Fibroblast of upper back skin (primary cell): ENCODE measurements at regions not wholly inside any gene's neighbourhood (a gene's known extent, or its start where the extent isn't known, plus 50 kb on each side); places are given as distances from the start of the nearest gene placed in this dataset.

Experiments
- DNase-seq: peaks from one replicate; pipeline ENCODE4 v3.0.0-alpha.2; 2013

DNA sequence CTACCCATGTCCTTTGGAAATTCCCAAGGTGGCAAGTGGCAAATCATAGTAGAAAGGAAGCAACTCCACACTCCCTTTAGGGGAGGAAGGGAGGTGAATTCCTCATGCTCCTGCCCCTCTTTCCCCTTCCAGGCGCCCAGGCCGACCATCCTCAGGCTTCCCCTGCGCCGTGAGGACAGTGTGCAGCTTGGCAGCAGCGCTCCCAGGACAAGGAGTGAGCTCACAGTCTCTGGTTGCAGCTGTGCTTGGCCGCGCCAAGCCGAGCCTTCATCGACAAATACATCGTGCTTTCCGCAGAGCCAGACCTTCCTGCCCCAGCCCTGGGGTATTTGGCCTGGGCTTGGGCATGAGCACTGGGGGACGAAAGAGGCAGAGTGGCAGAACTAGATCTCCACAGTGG, 112.6 kb downstream of the ENGASE start:
- DNase-seq: no peak

- DNase-seq: no peak
Measured at GRCh38 chr17:79186406-79186805, 111.8 kb downstream of the ENGASE start.

- DNase-seq: no peak
Measured at GRCh38 chr17:79185671-79186070, 111.0 kb downstream of the ENGASE start.

DNA sequence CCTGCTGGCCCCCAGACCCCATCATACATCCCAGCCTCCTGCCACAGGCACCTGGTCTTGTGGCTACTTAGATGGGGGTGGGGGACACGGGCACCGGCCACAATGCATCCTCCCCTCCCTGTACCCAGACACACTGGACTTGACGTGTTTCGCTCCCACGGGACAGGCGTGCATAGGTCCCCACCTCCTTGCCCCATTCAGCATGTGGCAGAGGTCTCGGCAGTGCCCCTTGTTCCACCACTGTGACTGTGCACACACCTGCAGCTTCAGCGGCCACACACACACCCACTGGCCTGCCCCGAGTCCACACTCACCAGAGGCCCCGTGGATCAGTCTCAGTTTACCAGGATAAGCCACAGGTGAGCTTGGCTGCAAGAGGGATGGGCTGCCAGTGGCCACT, 109.6 kb downstream of the ENGASE start:
- no peak for DNase-seq

GRCh38 chr17:79183293-79184158, 108.9 kb downstream of the ENGASE start:
- DNase-seq: no peak

DNA sequence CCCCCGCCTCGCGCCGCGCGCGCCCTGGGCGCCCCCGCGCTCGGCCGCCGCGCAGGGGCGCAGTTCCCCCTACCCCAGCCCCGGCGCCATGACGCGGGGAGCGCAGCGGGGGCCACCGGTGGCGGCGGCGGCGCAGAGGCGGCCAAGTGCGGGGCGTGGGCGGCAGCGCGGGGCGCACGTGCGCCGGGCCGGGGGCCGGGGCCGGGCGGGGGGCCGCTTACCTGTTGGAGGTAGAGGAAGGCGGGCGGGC, 108.3 kb downstream of the ENGASE start:
- DNase-seq: no peak

DNA sequence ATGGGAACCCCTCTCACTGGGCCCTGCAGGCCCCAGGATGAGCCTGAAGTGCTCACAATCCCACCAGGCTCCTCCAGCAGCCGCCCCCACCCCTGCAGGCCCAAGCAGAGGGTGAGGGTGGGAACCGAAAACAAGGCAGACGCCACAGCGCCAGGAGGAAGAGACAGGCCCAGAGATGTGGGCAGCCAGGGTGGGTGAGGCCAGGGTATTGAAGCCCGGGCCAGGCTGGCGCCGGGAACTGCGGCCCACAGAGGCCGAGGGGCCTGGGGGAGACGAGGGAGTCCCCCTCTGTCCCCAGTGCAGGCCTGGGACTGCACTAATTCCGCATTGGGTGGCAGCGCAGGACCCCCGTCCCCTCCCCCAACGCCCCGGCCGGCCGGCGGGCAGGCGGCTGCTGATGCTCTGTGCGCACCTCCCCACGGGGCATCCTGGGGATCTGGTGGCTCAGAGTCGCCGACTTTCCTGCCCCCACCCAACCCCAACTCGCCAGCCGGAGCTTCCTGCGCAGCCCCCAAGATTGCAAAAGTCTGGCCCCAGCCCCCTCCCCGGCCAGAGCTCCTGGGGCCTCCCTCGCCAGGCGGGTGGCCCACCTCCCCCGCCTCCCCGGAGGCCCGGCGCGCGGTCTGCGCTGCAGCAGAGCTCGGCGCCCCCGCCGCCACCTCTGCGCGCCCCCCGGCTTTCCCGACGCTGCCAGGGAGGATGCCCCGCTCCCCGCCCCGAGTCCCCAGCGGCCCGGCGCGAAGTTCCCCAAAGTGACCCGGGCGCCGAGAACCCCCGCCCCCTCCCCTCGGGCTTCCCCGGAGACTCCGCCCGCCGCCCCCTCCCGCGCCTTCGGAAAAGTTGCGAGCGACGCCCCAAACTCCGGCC, 107.8 kb downstream of the ENGASE start:
- no peak for DNase-seq

- DNase-seq: no peak
Measured at GRCh38 chr17:79180358-79181005, 105.9 kb downstream of the ENGASE start.

DNA sequence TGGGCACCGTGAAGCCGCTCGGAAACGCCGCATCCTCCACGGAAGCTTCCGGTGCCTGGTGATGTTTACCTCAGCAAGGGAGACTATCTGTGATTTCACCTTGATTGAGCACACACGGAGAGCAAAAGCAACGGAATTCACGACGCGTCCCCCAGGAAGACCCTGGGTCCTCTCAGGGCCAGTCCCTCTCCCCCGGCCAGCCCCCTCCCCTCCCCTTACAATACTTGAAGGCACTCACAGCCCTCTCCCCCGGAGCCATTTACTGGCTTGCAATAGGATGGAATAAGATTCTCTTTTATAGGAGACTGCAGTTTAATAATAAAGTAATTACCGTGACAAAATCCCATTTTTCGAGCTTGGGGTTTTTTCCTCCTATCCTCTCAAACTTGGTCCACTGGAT, 104.7 kb downstream of the ENGASE start:
- no peak for DNase-seq

DNA sequence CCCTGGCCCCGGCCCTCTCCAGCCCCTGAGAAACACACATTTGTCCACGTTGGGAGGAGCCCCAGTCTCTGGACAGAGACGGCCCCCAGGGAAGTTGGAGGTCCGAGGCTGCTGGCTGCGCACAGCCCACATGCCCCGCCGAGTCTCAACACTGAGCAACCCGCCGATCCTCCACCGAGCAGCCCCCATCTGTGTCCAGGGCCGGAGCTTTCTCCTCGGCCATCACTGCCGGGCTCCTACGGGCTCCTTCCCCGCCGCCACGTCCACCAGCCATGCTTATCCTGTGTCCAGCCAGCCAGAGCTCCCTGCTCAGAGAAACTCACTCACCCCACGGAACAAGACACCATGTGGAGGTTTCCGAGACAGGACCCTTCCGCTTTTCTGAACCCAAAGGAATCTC, 103.3 kb downstream of the ENGASE start:
- DNase-seq: no peak

- DNase-seq: no peak
Measured at GRCh38 chr17:79176792-79177601, 102.4 kb downstream of the ENGASE start.

GRCh38 chr17:79174905-79175856, 100.6 kb downstream of the ENGASE start:
- DNase-seq: no peak

- DNase-seq: no peak
Measured at GRCh38 chr17:79174193-79174765, 99.7 kb downstream of the ENGASE start.

DNA sequence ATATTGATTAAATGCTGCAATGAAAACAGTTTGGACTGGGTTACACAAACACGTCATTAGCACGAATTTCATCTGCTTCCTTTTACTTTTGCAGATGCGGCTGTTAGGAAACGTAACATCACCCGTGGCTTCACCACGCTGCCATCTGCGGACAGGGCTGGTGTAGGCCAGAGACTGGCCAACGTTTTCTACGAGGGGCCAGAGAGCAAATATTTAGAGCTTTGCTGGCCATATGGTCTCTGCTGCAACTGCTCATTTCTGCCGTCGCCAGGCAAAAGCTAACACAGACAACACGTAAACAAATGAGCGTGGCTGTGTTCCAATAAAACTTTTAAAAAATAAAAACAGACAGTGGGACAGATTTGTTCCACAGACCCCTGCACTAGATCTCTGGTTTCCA, 96.6 kb downstream of the ENGASE start:
- no peak for DNase-seq

DNA sequence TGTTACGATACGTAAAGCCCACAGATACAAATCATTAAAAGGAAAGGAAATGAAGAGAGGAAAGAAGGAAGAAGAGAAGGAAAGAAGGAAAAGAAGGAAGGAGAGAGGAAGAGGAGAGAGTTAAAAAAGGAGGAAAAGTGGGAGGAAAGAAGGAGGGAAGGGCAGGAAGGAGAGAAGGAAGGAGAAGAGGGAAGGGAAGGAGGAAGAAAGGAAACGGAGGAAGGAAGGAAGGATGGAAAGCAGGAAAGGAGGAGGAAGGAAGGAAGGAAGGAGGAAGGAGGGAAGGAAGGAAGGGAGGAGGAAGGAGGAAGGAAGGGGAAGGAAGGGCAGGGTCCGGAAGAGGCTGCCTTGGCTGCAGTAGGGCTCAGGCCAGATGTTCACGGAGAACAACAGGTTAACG, 95.2 kb downstream of the ENGASE start:
- no peak for DNase-seq

DNA sequence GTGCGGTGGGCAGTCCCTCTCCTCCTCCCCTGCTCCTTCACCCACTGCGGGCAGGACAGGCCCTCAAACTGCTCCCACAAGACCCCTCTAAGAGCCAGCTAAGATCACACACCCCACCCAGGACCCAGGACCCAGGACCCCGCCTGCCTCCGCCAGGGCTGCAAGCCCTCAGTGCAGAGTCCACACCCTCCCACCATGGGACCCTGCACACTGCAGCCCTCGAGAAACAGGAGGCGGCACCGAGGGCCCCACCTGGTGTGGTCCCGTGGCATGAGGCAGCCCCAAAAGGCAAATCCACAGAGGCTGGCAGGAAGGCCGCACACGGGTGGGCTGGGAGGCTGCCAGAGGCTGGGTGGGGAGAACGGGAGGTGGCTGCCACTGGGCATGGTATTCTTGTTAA, 94.7 kb downstream of the ENGASE start:
- no peak for DNase-seq

DNA sequence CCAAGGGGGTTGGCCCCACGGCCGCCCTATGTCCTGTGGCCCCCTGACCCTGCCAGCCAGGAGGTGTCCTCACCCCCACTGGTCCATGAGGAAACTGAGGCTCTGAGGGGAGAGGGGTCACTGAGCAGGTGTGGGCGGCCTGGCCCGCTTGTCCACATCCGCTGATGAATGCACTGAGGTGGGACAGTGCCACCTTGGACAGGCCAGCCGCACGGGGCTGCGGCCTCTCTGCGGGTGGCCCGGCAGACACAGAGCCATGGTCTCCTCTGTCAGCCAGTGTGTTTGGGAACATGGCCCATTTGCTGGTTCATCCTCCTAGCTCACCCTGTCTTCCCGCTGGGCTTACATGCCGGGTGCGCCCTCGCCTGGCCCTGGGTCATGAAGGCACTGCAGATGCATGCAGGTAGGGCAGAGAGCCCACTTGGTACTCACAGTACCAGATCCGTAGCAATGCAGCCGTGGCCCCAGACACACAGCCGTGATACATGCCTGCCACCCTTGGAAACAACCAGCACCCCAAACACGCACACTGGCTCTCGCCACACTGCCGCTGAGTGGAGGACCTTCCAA, 93.9 kb downstream of the ENGASE start:
- DNase-seq: no peak

GRCh38 chr17:79167486-79167885, 92.9 kb downstream of the ENGASE start:
- DNase-seq: no peak

DNA sequence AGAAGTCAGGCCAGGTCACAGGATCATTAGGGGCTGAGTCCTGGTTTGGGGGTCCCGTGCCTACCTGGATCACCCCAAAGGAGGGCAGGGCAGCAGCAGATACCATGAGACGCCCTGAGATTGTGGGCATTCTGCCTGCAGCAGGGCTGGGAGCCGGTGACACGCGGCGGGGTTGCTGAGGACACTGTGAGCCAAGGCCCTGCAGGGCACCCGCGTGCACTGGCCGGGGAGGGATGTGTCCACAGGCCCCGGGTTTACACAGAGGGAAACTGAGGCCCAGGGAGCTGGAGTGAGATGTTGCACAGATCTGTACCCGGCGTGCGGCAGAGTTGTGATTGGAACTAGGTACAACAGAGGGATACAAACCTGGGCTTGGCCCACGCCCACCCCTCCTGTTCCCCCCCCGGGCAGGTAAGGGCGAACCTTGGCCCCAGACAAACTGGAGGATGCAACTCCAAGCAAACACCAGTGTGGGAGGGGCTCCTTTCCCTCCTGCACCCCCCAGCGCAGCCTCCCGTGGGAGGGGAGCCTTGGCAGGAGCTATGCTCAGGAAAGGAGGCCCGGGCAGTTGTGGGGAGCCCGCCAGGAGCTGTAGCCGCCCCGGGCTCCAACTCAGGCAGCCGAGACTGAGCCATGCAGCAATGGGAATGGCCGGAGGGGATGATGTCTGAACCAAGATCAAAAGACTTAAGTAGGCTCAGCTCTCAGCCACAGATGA, 91.3 kb downstream of the ENGASE start:
- DNase-seq: no peak
